ENCODE measurements at regions not wholly inside any gene's neighbourhood (a gene's known extent, or its start where the extent isn't known, plus 50 kb on each side); places are given as distances from the start of the nearest gene placed in this dataset.
"Not testable (repeated sequence)": the region's sequence is repeated elsewhere in the genome, so short reads cannot be mapped to it uniquely, and the experiment has no call there.

DNA sequence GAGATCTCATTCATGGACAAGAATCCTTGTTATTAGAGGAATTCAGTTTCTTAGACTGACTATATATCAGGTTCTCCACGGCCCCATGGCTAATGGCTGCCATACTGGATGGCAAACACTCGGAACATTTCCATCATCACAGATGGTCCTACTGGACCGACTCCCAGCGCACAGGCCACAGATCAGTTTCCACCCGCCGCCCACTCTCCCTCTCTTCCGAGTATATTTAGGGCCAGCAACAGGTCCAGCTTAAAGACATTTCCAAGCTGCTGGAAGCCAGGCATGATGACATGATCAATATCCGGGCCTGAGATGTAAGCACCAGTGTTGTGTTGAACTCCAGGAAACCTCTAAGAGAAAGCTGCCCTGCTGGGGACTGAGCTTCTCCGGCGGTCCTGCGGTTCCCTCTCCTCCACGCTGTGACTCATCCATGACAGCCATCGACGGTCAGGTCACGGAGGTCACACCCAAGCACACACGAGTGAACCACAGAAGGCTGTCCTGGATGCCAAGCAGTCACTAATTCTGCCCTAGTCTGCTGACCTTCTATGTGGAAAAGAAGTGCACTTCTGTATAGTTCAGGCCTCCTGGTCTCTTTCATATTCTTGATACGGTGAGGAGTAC, 64.4 kb upstream of the LPCAT1 start:
- H3K4me1 Mint-ChIP-seq (ENCODE audit: low read depth); H3K4me3 Mint-ChIP-seq; H3K27ac Mint-ChIP-seq; intact Hi-C loops (cut with micrococcal nuclease); H3K9me3 Mint-ChIP-seq: not testable (repeated sequence)
- Mint-ChIP-seq H3K27me3 (peaks cover 11% of the 10 kb centered on the region), H3K36me3 (ENCODE audit: low read depth) (peaks cover 39% of the 10 kb centered on the region)

DNA sequence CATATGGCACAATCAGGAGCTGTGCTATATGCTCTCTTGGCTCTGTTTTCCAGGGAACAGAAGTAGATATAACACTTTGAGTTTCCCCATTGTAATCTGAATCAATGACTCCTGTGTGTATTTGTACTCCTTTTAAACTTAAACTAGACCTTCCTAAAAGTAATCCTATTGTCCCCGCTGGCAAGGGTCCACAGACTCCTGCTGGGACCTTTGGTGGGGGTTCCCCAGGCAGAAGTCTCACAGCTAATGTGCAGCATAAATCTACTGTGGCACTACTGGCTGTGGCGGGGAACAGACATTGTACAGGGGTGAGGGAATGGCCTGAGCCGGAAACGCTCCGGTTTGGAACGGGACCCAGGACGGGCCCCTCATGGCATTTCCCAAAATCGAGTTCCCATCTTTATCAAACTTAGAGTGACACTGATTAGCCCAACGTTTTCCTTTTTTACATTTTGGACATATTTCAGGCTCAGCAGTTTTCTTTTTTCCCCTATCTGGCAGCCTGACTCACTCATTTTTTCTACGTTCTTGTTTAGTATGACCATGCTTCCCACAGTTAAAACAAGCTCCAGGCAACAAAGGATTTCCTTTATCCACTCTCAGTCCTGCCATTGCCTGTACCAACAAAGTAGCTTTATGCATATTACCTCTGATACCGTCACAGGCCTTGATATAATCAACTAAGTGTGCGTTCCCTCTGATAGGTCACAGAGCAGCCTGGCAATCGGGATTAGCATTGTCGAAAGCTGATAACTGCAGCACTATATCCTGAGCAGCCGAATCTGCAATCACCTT, 59.5 kb upstream of the LPCAT1 start:
- H3K4me3 Mint-ChIP-seq; H3K4me1 Mint-ChIP-seq (ENCODE audit: low read depth); intact Hi-C loops (cut with micrococcal nuclease); H3K27me3 Mint-ChIP-seq; H3K9me3 Mint-ChIP-seq: not testable (repeated sequence)
- Mint-ChIP-seq H3K27ac (peak overlapping the region; percentile 55), H3K36me3 (ENCODE audit: low read depth) (peaks cover 41% of the 10 kb centered on the region)

DNA sequence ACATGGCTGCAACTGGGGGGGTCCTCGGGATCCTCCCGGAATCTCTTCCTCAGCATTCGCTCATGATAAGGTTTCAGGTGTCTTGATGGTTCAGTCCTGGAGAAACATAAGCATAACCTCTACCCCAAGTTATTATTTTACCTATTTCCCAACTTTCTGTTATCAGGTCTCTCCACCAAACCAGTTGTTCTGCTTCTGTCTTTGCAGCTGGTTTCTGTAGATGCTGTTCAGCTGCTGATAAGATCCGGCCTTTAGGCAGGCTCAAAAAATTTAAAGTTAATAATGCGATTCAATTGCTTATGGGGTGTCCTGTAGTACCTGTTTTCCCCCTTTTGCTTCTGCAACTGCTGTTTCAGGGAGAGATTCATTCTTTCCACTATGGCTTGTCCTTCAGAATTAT, 55.6 kb upstream of the LPCAT1 start:
- intact Hi-C loops (cut with micrococcal nuclease); H3K9me3 Mint-ChIP-seq; H3K27ac Mint-ChIP-seq; H3K4me3 Mint-ChIP-seq; H3K27me3 Mint-ChIP-seq: not testable (repeated sequence)
- peaks cover 17% of the 10 kb centered on the region for H3K36me3 Mint-ChIP-seq (ENCODE audit: low read depth)
- H3K4me1 Mint-ChIP-seq (ENCODE audit: low read depth): peaks cover 15% of the 10 kb centered on the region

DNA sequence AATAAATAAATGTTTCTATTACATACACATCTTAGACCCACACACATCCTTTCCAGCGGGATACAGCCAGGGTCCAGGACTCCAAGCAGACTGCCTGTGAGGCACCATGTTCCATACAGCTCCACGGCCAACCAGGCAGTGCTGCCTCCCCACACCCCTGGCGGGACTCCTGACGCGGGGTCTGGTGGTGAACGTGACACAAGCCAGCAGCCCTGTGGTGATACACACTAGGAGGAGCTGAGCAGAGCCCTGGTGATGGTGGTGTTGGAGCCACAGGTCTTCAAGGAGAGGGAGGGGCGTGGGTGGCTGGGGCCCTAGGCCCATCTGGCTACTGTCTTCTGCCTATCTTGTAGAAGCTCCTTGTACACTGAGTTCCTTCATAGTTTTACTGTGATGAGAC, 53.1 kb upstream of the LPCAT1 start:
- intact Hi-C loops (cut with micrococcal nuclease); H3K9me3 Mint-ChIP-seq: not testable (repeated sequence)

DNA sequence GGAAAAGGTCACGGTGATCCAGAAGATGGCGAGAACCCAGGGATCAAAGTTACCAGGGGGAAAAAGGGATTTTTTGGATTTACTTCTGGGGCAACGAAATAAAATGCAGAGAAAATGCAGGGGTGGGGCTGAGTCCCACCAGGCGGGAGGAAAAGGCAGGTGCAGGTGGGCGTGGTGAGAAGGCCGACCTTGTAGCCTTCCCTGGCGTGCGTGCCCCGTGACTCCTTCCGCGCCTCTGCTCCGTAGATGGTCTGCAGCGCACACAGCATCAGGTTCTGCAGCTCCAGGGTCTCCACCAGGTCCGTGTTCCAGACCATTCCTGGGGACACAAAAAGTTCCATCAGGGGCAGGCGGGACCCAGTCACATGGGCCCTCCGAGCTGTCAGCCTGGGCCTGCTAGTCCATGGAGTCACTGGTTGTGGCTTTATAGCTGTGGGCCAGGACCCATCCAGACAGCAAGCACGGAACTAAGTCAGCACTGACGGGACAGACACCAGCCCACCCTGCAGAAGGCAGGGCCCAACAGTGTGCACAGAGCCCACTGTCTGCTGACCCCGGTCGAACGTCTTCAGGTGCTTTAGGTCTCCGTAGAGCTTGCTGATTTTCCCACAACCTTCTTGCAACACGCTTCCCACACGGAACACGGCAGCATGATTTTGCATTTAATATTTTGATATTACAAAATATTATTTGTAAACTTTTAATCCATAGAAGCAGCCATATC, 52.4 kb upstream of the LPCAT1 start:
- H3K4me3 Mint-ChIP-seq; H3K27me3 Mint-ChIP-seq; H3K9me3 Mint-ChIP-seq; intact Hi-C loops (cut with micrococcal nuclease): not testable (repeated sequence)
- peak overlapping the region; percentile 66 for H3K27ac Mint-ChIP-seq
- H3K36me3 Mint-ChIP-seq (ENCODE audit: low read depth): peaks cover 35% of the 10 kb centered on the region
- H3K4me1 Mint-ChIP-seq (ENCODE audit: low read depth): peaks cover 16% of the 10 kb centered on the region

More for the DNA sequence above, 53.1 kb upstream of the LPCAT1 start:
- not testable (repeated sequence) for H3K27me3 Mint-ChIP-seq, H3K4me3 Mint-ChIP-seq
- Mint-ChIP-seq H3K27ac (peak overlapping the region; percentile 8), H3K4me1 (ENCODE audit: low read depth) (peaks cover 15% of the 10 kb centered on the region), H3K36me3 (ENCODE audit: low read depth) (peaks cover 32% of the 10 kb centered on the region)

DNA sequence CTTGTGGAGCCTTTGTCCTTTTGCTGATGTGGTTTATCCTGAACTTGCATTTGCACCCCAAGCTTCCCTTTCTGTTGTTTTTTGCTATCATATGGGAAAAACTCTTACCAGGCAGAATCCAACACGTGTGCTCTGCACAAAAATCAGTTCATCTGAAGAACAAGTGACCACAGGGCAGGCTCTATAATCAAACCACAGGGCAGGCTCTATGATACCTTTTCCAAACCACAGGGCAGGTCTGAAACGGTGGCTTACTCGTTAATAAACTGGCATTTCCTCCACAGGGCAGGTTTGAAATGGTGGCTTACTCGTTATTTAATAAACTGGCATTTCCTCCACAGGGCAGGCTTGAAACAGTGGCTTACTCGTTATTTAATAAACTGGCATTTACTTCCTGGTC, 51.7 kb upstream of the LPCAT1 start:
- Mint-ChIP-seq H3K27ac (peak overlapping the region; percentile 66), H3K4me1 (ENCODE audit: low read depth) (peaks cover 22% of the 10 kb centered on the region), H3K36me3 (ENCODE audit: low read depth) (peaks cover 42% of the 10 kb centered on the region)
- intact Hi-C loops (cut with micrococcal nuclease); H3K4me3 Mint-ChIP-seq; H3K9me3 Mint-ChIP-seq; H3K27me3 Mint-ChIP-seq: not testable (repeated sequence)

DNA sequence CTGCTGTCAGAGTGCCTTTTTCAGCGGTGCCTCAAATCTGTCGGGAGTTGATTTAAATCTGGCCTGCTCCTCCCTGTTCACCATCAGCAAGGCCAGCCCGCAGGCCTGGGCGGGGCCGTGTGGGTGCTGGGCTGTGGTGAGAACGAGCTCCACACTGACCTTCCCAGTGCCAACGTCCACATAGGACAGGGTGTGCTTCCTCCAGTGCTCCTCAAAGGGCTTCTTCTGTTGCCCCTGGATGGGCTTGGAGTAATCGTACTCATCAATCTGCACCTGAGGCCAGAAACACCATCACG, 50.2 kb upstream of the LPCAT1 start:
- H3K9me3 Mint-ChIP-seq; intact Hi-C loops (cut with micrococcal nuclease); H3K27me3 Mint-ChIP-seq; H3K4me3 Mint-ChIP-seq: not testable (repeated sequence)
- H3K36me3 Mint-ChIP-seq (ENCODE audit: low read depth): peaks cover 41% of the 10 kb centered on the region
- H3K27ac Mint-ChIP-seq: peak overlapping the region; percentile 37
- H3K4me1 Mint-ChIP-seq (ENCODE audit: low read depth): peaks cover 25% of the 10 kb centered on the region

DNA sequence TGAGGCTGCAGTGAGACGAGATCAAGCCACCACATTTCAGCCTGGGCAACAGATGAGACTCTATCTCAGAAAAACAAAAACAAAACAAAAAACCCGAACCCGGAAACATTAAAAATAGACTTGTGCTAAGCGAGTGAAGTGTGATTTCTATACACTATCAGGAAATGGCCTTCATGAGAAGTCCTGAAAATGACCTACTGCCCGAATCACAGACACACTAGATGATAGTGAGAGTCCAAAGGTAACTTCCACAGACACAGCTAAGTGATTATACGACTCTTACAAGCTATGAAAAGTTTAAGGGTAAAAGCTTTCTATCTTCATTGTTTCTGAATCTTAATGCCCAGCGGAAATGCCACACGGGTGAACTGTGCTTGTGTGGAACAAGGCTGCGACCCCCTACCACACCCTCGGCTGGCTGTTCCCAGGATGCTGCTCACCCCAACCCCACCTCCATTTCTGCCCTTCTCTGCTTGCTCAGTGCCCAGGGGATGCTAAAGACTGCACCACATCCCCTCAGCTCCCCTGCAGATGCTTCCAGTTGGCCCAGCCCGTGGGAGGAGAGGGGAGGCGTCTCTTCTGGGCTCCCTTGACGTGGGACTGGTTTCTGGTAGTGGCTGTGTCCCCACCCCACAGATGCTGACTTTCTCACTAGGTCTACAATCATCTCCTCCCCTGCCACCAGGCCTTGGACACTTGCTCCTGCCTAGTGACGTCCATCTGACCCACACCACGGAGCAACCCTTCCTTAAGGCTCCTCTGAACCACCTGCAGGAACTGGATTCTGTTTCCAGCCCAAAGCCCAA, 49.7 kb upstream of the LPCAT1 start:
- Mint-ChIP-seq H3K4me1 (ENCODE audit: low read depth) (peaks cover 30% of the 10 kb centered on the region), H3K36me3 (ENCODE audit: low read depth) (peaks cover 36% of the 10 kb centered on the region), H3K27ac (peak overlapping the region; percentile 37)
- H3K4me3 Mint-ChIP-seq; H3K27me3 Mint-ChIP-seq; intact Hi-C loops (cut with micrococcal nuclease); H3K9me3 Mint-ChIP-seq: not testable (repeated sequence)
